Type B pancreatic cell (in vitro differentiated cells): ENCODE measurements at regions not wholly inside any gene's neighbourhood (a gene's known extent, or its start where the extent isn't known, plus 50 kb on each side); places are given as distances from the start of the nearest gene placed in this dataset.

Source experiments
- DNase-seq: peaks from one replicate; pipeline ENCODE4 v3.0.0; 2021; ENCODE audit warnings: mixed read lengths; ENCODE audit not compliant: unreplicated experiment; ENCODE audit errors: extremely low spot score
- H3K27ac Mint-ChIP-seq: 2 replicates; pipeline ENCODE4 v1.8.0; 2021; ENCODE audit warnings: mild to moderate bottlenecking, mixed read lengths
- H3K27me3 Mint-ChIP-seq: 2 replicates; pipeline ENCODE4 v1.8.0; 2021; ENCODE audit warnings: mixed read lengths
- H3K36me3 Mint-ChIP-seq: 2 replicates; pipeline ENCODE4 v1.8.0; 2021; ENCODE audit warnings: mixed read lengths
- H3K4me1 Mint-ChIP-seq: one replicate; pipeline ENCODE4 v1.8.0; 2021; ENCODE audit warnings: mixed read lengths; ENCODE audit not compliant: unreplicated experiment
- H3K4me3 Mint-ChIP-seq: 2 replicates; pipeline ENCODE4 v1.8.0; 2021; ENCODE audit warnings: mild to moderate bottlenecking, mixed read lengths
- H3K9me3 Mint-ChIP-seq: 2 replicates; pipeline ENCODE4 v1.8.0; 2021; ENCODE audit warnings: mixed read lengths
- TF ChIP-seq, protein P1 (sequence below): fragments of 200-600 bp; sonication (generic); conservative IDR thresholded peaks from 2 replicates; pipeline ENCODE4 v1.5.0; 2021; ENCODE audit warnings: antibody characterized with exemption, mild to moderate bottlenecking

DNA sequence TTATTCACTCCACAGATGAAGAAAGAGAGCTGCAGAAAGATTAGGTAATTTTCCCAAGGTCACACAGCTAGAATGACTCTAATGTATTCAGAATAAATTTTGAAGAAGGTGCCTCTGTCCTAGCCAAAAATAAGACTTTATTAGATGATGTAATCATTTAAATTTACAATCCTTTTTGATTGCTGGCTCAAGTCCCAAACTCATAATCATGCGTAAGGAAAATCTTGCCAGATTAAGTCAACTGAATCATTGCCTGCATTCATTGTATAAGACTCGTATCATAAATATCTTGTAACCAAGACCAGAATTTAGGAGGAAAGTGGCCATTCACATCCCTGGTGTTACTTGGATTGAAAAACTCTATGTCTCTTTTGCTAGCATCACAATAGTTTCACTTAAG is 53.1 kb upstream of the STK39 start:
- TF ChIP-seq, protein P1, sequence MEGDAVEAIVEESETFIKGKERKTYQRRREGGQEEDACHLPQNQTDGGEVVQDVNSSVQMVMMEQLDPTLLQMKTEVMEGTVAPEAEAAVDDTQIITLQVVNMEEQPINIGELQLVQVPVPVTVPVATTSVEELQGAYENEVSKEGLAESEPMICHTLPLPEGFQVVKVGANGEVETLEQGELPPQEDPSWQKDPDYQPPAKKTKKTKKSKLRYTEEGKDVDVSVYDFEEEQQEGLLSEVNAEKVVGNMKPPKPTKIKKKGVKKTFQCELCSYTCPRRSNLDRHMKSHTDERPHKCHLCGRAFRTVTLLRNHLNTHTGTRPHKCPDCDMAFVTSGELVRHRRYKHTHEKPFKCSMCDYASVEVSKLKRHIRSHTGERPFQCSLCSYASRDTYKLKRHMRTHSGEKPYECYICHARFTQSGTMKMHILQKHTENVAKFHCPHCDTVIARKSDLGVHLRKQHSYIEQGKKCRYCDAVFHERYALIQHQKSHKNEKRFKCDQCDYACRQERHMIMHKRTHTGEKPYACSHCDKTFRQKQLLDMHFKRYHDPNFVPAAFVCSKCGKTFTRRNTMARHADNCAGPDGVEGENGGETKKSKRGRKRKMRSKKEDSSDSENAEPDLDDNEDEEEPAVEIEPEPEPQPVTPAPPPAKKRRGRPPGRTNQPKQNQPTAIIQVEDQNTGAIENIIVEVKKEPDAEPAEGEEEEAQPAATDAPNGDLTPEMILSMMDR, result no peak
- Mint-ChIP-seq H3K27me3 (no peaks in the 10 kb centered on the region), H3K4me1 (no peaks in the 10 kb centered on the region), H3K27ac (no peak overlapping the region), H3K9me3 (peaks cover 1% of the 10 kb centered on the region), H3K36me3 (no peaks in the 10 kb centered on the region), H3K4me3 (no peak overlapping the region)
- no peak for DNase-seq

DNA sequence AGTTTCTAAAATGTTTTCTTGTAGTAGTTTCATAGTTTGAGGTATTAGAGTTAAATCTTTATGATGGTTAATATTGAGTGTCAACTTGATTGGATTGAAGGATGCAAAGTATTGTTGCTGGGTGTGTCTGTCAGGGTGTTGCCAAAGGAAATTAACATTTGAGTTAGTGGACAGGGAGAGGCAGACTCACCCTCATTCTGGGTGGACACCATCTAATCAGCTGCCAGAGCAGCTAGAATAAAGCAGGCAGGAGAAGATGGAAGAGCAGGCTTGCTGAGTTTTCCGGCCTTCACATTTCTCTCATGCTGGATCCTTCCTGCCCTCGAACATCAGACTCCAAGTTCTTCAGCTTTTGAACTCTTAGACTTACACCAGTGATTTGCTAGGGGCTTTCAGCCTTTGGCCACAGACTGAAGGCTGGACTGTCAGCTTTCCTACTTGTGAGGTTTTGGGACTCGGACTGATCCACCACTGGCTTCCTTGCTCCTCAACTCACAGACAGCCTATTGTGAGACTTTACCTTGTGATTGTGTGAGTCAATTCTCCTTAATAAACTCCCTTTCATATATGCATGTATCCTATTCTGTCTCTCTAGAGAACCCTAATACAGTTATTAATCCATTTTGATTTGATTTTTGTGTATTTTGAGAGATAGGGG is 56.8 kb upstream of the STK39 start:
- Mint-ChIP-seq H3K27me3 (no peaks in the 10 kb centered on the region), H3K27ac (no peak overlapping the region), H3K9me3 (peaks cover 4% of the 10 kb centered on the region), H3K4me1 (no peaks in the 10 kb centered on the region), H3K4me3 (no peak overlapping the region), H3K36me3 (no peaks in the 10 kb centered on the region)
- no peak for DNase-seq
- TF ChIP-seq, protein P1, result no peak

DNA sequence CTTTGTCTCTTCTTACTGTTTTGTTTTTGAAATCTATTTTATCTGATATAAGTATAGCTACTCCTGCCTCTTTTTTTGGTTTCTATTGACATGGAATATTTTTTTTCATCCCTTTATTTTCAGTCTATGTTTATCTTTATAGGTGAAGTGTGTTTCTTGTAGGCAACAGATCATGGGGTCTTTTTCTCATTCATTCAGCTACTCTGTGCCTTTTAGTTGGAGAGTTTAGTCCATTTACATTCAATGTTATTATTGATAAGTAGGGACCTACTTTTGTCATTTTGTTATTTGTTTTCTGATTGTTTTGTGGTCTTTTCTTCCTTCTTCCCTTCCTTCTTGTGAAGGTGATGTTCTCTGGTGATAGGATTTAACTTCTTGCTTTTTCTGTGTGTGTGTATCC is 60.0 kb upstream of the STK39 start:
- Mint-ChIP-seq H3K27ac (no peak overlapping the region), H3K27me3 (no peaks in the 10 kb centered on the region), H3K4me3 (no peak overlapping the region), H3K36me3 (no peaks in the 10 kb centered on the region), H3K4me1 (peaks cover 3% of the 10 kb centered on the region), H3K9me3 (peaks cover 4% of the 10 kb centered on the region)
- no peak for DNase-seq
- TF ChIP-seq, protein P1, result no peak

DNA sequence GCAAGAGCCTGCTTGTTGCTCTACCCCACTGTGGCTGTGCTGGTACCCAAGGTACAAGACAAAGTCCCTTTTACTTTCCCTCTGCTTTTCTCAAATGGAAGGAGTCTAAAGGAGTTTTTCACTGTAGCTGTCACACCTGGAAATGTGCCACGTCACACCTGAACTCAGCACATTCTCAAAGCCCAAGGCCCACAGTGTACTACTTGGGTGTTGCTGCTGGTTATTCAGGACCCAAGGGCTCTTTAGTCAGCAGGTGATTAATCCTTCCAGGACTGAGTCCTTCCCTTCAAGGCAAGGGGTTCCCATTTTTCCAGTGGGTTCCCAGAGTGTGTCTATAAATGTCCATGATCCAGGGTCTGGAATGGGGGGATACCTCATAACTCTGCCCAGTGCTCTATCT is 63.2 kb upstream of the STK39 start:
- no peak for DNase-seq

DNA sequence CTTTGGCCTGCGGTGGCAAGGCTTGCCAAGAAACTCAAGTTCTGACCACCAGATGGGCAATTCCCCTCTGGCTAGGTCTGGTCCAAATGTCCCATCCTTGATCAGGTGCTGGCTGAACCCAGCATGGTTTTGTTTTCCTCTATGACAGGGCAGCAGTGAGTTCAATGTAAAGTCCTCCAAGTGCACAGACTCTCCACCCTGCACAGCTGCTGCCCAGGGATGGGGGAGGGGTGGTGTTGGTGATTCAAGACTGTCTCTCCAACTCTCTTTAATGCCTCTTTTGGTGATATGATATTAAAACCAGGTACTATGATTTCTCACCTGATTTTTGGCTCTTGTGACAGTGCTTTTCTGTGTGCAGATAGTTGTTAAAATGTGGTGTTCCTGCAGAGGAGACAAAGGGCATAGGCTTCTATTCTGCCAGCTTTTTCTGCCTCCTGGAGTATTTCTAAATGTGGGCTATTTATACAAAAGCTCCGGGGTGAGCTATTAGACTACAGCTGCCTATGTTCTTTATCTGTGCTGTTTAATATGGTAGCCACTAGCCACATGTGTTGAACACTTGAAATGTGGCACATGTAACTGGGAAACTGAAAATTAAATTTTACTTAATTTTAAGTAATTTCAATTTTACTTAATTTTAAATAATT is 64.0 kb upstream of the STK39 start:
- no peak overlapping the region for H3K4me3 Mint-ChIP-seq
- peaks cover 4% of the 10 kb centered on the region for H3K9me3 Mint-ChIP-seq
- no peak overlapping the region for H3K27ac Mint-ChIP-seq
- H3K27me3 Mint-ChIP-seq, result no peaks in the 10 kb centered on the region
- DNase-seq, result no peak
- H3K4me1 Mint-ChIP-seq, result peaks cover 3% of the 10 kb centered on the region
- no peaks in the 10 kb centered on the region for H3K36me3 Mint-ChIP-seq
- TF ChIP-seq, protein P1, result no peak

More for the DNA sequence above, 63.2 kb upstream of the STK39 start:
- TF ChIP-seq, protein P1, result no peak
- Mint-ChIP-seq H3K27ac (no peak overlapping the region), H3K4me3 (no peak overlapping the region), H3K27me3 (no peaks in the 10 kb centered on the region), H3K4me1 (peaks cover 3% of the 10 kb centered on the region), H3K36me3 (no peaks in the 10 kb centered on the region), H3K9me3 (peaks cover 5% of the 10 kb centered on the region)
